NCI-H2196 (cell line): ENCODE measurements at regions not wholly inside any gene's neighbourhood (a gene's known extent, or its start where the extent isn't known, plus 50 kb on each side); places are given as distances from the start of the nearest gene placed in this dataset.
"Not testable (repeated sequence)": the region's sequence is repeated elsewhere in the genome, so short reads cannot be mapped to it uniquely, and the experiment has no call there.

Source experiments
- DNase-seq: peaks from one replicate; lab custom pipeline; 2025; ENCODE audit not compliant: unreplicated experiment; lab: John Stamatoyannopoulos, UW

DNA sequence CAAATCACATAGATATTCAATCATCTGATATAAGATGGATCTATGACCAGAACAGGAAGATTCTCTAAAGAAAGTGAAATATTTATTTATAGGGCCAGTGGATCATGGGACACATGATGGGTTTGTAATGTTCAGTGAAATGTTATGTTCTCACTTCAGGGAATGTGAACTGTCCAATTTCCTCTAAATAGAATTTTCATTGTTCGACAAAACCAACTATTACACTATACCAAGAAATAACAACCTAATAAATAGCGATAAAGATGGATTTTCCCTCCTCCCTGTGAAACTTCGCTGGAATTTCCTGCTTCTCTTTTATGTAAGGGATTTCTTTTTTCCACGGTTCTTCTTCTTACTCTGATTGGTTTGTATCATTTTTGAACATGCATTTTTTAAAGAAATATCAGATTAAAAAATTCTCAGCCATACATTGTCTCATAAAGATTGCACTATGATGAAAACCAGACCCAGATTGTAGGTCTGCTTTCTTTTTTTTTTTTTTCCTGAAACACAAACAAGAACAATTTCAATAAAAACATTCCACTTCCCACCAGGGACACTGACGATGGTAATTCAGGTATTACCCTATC is 139.8 kb upstream of the ZEB1 start:
- DNase-seq: no peak

DNA sequence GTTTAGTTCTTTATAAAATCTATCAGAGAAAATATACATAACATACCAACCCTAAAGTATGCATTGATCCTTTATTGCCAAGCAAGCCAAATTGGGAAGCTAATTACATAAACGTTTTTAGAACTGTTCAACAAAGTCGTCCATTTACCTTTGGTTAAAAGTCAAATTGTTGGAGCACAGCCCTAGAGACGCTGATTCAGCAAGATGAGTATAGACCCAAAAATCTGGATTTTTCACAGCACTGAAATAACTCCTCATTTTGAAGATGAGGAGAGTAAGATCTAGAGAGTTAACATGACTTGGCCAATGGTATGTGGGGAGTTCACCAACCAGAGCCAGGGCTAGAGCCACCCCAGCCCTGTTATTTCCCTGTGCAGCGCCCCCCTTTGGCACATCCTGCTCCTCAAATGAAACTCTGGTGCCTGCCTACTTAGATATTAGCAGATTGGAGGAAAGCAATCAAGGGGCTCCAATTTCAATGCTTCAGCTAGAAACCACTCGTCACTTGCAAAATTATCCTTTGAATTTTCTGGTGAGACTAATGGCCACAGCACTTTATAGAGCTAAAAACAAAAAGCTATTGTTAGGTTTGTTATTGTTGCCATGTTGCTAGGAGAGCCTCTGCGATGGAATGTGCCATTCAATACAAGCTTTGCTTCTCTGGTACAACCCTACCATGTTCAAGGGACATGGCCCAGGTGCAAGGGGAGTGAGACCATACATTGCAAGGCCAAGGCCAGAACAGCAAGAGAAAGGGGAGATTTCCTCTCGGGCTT is 132.6 kb upstream of the ZEB1 start:
- no peak for DNase-seq

DNA sequence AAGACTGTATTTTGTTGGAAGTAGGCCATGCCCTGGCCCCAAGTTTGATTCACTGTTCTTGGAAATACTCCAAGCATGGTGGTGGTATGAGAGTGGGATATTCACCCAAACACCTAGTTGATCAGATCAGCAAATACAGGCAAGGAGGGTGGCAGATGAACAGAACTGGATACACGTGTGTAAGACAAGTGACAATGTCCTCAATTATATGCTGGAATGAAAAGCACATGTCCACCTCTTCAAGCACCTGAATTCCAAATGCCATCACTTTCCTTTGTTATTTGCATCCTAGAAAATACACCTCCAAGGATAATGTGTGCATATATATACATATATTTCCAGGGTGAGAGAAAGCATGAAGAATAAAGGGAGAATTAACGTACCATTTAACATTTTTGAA is 131.8 kb upstream of the ZEB1 start:
- no peak for DNase-seq

DNA sequence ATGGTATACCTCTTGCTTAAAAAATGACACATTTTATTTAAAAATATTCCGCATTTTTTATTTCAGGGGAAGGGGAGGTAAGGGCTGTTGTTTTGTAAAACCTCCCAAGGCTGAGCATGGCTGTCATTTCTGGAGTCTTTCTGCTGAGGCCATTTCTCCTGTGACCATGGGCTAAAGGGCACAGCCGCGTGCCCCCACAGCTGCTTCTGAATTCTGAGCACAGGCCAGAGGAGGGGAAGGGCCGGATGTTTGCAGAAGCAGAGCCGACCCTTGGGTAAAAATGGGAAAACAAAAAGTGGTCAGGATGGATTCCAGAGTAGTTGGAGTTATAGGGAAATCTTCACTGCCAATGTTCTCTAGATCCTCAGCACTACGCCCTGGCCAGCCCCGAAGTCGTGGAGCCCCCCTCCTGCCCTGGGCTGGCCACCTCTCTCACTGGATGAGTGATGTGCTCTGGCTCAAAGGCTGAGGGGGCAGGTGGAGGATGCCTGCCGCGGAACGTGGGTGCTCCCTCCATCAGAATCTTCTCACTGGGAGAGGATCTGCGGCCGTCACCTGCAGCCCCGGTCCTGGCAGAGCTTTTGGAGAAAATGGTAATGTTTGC is 131.3 kb upstream of the ZEB1 start:
- no peak for DNase-seq

DNA sequence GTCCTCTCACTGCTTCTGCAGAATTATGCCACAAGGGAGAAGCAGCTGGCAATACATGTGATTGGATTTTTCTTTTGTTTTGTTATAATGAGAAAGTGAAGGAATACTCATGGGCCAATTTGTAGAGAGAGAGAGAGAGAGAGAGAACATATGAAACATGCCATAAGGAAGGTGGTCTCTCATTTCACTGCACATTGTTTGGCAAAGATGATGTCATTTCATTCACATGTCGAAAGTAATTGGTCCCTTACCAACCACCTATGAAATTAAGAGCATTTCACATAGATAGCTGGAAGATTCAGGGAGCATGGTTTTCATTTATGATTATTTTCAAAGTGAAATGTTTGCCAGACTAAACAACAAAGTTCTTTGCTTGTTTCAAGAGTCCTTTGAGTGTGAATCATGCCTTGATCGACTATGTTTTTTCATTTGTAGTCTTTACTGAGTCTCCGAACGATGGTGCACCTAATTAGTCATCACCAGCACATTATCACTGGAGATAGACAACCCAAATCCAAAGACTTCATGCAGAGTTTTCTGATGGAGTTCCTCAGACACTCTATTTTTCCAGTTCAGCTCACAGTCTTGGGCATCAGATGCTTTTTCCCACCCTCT is 130.1 kb upstream of the ZEB1 start:
- no peak for DNase-seq

DNA sequence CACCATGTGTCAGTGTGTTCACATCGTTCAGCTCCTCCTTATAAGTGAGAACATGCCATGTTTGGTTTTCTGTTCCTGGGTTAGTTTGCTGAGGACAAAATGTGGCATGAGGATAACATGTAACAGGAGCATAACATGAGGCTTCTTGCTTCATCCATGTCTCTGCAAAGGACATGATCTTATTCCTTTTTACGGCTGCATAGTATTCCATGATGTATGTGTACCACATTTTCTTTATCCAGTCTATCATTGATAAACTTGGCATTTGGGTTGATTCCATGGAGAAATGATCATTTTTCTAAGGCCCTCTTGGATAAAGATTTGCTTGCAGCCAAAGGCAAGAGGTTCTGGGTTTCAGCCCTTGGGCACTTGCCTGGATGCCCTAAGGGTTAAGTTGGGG is 128.5 kb upstream of the ZEB1 start:
- DNase-seq: no peak

DNA sequence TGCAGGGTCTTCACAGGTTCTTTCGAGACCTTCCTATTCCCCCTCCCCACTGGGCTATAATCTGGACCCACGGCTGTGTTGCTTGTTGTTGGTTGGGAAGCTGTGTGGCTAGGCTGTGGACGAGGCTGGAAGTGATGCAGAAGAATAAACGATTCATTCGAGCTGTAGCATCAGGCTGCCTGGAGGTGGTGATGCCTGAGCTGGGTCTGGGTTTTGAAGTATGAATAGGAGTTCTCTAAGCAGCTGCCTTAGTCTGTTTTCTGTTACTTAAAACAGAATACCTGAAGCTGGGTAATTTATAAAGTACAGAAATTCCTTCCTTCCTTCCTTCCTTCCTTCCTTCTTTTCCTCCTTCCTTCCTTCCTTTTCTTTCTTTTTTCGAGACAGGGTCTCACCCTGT is 126.5 kb upstream of the ZEB1 start:
- DNase-seq: no peak

DNA sequence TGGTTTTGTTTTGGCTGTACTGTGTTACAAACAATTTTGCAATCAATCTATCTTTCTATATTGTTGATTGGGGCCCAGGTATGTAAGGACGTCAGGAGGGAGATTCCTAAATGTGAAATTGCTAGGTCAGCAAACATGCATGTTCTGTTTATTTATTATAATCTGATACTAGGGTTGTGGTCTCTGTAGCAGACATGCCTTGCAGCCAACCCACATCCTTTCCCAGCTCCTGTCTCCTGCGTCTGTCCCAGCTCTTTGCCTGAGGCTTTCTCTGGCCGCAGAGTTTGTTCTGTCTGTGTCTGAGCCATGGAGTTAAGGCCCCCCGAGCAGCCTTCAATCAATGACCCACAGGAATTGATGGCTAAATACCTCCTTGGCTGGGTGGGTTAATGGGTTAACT is 124.0 kb upstream of the ZEB1 start:
- no peak for DNase-seq

DNA sequence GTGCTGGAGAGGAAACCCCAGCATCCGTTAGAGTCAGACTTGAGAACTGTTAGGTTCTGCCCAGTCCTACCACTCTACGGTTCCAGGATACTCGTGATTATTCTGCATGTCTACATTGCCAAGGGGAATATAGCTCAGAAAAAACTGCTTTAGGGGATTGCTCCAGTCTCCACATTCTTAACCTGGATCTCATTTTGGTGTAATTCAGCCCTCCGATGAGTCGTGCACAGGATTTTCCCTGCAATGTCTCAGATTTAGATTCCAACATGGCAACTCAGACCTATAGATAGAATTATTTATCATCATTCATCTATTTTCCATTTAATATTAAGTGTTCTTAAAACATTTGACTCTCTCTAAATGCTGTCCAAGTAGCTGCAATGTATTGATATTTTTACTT is 121.1 kb upstream of the ZEB1 start:
- no peak for DNase-seq

DNA sequence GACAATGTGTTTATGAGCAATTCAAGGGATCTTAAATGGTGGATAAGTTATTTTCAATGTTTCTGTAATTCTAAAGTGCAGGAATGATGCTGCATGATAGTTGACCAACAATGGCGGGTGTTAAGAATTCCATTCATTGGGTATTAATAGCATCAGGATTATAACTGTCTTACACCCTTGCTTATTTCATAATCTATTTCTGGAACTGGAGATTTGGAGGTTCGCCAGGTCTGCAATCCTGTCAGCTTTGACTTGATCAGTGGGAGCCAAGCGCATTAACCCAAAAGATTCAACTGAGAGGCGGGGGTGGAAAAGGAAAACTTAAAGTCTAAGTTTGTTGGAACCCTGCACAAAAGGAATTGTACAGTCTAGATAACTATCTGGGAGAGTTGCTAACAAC is 114.9 kb upstream of the ZEB1 start:
- DNase-seq: no peak

DNA sequence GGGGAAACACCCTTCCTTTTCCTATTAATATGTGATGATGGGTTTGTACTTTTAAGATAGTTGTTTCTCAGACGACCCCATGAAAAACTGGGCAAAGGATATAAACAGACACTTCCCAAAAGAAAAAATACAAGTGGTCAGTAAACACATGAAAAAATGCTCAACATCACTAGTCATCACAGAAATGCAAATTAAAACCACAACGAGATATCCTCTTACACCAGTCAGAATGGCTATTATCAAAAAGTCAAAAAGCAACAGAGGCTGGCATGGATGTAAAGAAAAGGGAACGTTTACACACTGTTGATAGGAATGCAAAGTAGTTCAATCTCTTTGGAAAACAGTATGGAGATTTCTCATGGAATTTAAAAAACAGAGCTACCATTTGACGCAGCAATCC is 111.4 kb upstream of the ZEB1 start:
- DNase-seq: no peak

DNA sequence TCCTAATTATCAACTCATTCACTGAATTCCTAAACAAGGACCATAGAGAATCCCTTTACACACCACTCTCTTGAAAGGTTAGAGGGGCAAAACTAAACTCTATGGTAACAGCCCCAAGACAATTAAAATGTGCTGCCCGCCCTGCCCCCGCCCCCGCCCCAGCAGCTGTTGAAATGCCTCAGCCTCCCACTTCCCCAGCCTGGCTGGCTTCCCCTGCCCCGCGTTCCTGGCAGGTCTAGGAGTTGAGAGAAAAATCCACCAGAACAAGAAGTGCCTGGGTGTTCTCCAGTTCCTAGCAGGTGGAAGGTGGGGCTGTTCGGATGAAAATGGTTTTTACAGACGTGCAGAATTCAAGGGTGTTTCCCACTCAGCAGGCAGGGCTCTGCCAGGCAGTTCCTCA is 109.5 kb upstream of the ZEB1 start:
- DNase-seq: no peak

DNA sequence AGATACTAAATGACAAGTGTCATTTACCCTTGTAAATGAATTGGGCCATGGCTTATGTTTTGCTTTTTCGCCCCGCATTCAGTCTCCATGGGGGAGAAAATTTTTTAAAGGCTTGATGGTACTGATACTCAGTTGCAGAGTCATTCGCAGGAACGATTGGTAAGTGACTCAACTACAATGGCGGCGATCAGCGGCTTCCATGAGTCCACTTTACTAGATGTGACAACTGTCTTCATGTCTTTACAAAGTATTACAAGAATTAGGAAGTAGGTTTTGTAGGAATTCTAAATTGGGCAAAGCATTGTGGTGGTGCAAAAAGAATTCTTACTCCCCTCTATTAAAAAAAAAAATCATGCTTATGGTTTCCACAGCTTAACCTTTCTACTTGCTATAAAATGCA is 108.8 kb upstream of the ZEB1 start:
- DNase-seq: no peak

DNA sequence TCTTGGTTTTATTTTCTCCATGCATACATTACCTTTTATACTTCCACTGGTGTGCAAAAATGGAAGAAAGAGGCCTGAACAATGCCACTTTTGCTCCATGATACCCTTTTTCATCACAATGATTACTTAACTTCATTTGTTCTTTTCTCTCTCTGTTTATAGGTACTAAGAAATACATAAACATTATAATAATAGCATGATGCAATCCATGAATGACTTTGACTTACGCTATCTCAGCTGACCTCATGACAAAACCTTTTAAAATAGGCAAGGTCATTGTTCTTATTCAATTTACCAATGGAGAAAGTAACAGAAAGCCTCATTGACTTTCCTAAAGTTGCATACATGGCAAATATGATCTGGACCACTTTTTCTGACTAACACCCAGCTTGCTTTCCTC is 105.1 kb upstream of the ZEB1 start:
- no peak for DNase-seq

DNA sequence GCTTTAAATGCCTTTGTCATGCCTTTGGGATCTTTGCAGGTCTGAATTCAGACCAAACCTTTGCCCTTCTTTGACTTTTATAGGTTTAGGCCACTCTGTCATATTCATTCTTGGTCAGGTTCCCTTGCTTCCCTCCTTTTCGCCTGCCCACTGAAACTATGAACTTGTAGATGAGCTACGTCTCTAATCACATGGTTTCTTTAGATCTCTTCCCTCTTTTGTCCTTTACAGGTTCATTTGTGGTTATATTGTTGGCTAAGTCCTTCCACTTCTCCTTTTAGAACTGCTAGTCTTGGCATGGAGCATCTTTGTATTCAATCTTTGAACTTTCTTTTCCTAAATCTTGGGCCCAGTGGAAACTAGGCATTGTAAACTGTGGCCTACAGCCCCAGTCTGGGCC is 104.0 kb upstream of the ZEB1 start:
- DNase-seq: no peak

DNA sequence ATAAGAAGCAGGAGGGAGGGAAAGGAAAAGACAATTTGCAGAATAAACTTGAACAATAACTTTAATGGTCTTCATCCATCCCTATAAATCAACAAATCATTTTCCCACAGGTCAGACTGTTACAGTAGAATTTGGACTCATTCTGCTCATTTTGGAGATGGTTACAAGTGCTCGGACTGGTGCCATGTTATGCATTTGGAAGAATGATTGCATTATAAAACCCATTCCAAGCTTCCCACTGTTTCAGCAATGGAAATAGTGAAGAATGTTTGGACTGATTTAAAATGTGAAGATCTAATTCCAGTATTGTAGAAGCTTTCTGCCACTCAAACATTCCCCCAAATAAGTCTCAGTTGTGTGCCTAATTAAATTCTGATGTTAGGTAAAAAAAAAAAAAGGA is 99.7 kb upstream of the ZEB1 start:
- DNase-seq: no peak

DNA sequence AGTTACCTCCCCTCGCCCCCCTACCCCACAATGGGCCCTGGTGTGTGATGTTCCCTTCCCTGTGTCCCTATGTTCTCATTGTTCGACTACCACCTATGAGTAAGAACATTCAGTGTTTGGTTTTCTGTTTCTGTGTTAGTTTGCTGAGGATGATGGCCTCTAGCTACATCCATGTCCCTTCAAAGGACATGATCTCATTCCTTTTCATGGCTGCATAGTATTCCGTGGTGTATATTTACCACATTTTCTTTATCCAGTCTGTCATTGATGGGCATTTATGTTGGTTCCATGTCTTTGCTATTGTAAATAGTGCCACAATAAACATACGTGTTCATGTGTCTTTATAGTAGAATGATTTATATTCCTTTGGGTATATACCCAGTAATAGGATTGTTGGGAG is 90.2 kb upstream of the ZEB1 start:
- DNase-seq: not testable (repeated sequence)

DNA sequence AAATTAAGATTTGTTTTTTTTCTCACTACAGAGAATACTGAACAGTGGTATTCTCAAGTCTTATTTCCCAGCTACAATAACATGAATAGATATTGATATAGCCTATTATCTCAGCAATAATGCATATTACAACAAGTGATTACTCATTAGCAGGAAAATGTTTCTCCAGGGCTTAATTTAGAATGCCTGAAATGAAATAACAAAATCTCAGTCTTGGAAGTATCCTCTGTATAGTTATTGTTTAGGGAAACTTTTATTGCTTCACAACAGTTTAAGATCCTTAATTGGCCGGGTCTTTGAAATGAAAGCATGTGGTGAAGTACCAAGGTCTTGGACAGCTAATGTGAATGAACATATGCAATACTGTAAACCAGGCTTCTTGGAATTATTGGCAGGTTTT is 79.1 kb upstream of the ZEB1 start:
- no peak for DNase-seq

DNA sequence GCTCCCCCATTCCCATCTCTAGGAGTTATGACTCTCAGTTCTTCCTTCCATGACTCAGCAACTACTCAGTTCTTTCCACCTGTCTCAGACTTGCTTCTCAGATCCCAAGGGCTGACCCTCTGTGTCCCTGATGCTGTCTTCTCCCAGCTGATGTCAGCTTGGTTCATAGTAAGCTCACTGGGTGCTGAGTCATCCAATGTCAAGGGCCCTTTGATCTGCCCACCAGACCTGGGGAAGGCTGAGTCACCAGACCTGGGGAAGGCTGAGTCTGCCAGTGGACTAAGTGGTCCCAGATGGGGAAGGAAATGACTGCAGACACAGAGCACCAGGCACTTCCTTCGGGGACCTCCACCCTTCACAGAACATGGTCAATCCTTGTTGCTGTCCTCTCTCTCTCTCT is 76.1 kb upstream of the ZEB1 start:
- DNase-seq: no peak

DNA sequence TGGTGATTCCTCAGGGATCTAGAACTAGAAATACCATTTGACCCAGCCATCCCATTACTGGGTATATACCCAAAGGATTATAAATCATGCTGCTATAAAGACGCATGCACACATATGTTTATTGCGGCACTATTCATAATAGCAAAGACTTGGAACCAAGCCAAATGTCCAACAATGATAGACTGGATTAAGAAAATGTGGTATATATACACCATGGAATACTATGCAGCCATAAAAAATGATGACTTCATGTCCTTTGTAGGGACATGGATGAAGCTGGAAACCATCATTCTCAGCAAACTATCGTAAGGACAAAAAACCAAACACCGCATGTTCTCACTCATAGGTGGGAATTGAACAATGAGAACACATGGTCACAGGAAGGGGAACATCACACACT is 67.9 kb upstream of the ZEB1 start:
- not testable (repeated sequence) for DNase-seq

DNA sequence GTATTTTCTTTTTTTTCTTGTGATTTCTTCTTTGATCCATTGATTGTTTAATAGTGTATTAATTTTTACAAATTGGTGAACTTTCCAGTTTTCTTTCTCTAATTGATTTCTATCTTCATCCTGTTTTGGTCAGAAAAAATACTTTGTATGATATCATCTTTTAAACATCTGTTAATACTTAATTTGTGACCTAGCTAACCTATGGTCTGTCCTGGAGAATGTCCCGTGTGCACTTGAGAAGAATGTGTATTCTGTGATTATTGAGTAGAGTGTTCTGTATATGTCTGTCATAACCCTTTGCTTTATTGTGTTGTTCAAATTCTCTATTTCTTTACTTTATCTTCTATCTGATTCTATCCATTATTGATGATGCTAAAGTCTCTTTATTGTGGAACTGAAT is 65.8 kb upstream of the ZEB1 start:
- no peak for DNase-seq
